GM13977 (cell line): ENCODE measurements at regions not wholly inside any gene's neighbourhood (a gene's known extent, or its start where the extent isn't known, plus 50 kb on each side); places are given as distances from the start of the nearest gene placed in this dataset.

Experiments used
- DNase-seq: peaks from one replicate; pipeline ENCODE4 v3.0.0; 2012; ENCODE audit warnings: low spot score
- CTCF ChIP-seq: IDR thresholded peaks from 2 replicates; pipeline ENCODE4 v1.5.1; 2012; ENCODE audit warnings: mild to moderate bottlenecking, control low read depth; ENCODE audit not compliant: insufficient read depth; ENCODE audit errors: extremely low read depth, missing control alignments
- in situ Hi-C: fragments of 300-500 bp; cut with MboI; formaldehyde crosslinking; loops from one replicate; pipeline ENCODE4 v1.12.0; 2022; ENCODE audit warnings: low sequenced_read_pairs, low pct_unique_long_range_greater_than_20kb, mixed read lengths, inconsistent platforms; ENCODE audit not compliant: unreplicated experiment

DNA sequence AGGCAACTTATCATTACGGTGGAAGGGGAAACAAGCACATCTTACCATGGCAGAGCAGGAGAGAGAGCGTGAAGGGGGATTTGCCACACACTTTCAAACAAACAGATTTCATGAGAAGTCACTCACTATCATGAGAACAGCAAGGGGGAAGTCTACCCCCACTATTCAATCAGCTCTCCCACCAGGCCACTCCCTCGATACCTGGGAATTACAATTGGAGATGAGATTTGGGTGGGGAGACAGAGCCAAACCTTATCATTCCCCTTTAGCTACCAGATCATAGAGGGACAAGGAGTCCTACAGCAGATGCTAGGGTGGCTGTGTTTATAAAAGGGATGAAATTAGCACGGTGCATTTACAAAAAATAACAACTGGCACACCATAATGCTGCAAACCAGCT is 2149.4 kb upstream of the ACO1 start:
- DNase-seq, result no peak
- no peak for TF ChIP-seq CTCF
- in situ Hi-C loops, result no loop called here

DNA sequence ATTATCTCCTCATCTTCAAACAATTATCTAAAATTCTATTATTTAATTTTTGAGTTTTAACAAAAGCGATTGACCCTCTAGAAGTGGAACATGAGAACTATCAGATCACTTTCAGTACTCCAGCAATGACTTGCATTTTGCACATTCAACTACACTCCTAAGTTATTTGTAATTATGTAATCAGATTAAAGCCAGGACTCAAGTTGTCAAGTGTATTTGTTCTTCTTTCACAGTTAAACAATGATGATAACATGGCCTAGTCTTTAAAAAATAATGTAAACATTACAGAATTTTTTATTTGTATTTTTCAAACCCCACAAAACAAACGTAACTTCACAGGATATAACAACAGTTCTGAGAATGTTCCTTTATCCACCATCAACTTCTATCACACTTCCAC is 2148.9 kb upstream of the ACO1 start:
- no peak for DNase-seq
- in situ Hi-C loops, result no loop called here
- no peak for TF ChIP-seq CTCF

DNA sequence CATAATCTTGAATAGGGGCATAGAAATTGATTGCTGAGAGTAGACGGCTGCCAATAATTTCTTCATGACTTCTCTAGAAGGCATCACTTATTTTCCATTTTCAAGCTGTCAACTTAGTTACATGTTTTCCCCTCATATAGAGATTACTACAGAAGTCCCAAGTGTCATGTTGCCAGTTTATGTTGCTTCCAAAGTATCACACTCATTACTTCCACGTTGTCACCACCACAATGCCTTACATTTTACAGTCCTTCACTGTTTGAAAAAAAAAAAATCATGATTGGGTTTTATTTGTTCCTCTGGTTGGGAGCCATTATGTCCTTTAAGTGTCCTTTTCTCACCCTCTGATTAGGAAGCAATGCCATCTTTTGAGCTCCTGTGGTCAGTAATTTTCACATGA is 2144.6 kb upstream of the ACO1 start:
- in situ Hi-C loops, result no loop called here
- DNase-seq, result no peak
- TF ChIP-seq CTCF, result no peak

- in situ Hi-C loops, result no loop called here
- TF ChIP-seq CTCF, result no peak
- DNase-seq, result no peak
Observed at GRCh38 chr9:30243467-30243866, 2141.0 kb upstream of the ACO1 start.

DNA sequence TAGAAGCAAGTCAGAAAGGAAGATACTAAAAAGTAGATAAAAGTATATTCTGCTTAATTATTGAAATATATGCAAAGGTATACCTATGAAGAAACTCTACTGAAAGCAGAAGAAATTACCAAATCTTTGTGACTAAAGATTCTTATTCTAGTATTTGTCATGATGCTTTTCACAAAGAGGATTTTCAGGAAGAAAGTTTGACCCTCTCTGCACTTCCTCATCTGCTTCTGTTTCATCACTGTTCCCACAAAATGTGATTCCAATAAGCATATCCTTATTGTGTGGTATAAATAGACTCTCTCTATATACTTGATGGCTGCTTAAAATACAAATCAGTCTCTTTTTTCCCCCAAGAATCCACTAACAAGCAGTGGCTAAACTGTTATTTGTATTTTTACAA is 2139.6 kb upstream of the ACO1 start:
- DNase-seq, result no peak
- in situ Hi-C loops, result no loop called here
- no peak for TF ChIP-seq CTCF

DNA sequence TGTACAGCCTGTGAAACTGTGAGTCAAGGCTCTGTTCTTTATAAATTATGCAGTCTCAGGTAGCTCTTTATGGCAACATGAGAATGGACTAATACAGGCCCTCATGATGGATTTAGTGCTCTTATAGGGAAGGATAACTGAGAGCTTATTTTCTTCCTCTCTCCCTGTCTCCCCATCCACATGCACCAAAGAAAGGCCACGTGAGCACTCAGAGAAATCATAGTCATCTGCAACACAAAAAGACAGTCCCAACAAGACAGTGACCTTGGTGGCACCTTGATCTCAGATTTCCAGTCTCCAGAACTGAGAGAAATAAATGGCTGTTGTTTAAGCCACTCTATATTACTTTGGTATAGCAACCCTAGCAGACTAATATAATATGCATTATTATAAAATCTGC is 2133.6 kb upstream of the ACO1 start:
- DNase-seq, result no peak
- no peak for TF ChIP-seq CTCF
- in situ Hi-C loops, result no loop called here

GRCh38 chr9:30258094-30258493 is 2126.3 kb upstream of the ACO1 start:
- in situ Hi-C loops, result no loop called here
- DNase-seq, result no peak
- no peak for TF ChIP-seq CTCF
